H7 (cell line): ENCODE measurements at regions not wholly inside any gene's neighbourhood (a gene's known extent, or its start where the extent isn't known, plus 50 kb on each side); places are given as distances from the start of the nearest gene placed in this dataset.

Source experiments
- DNase-seq: peaks from one replicate; pipeline ENCODE4 v3.0.0; 2012
- H3K27me3 ChIP-seq: 2 replicates; pipeline ENCODE4 v1.6.0; 2011; ENCODE audit warnings: mild to moderate bottlenecking, low read length; ENCODE audit not compliant: control insufficient read depth, insufficient read depth
- H3K36me3 ChIP-seq: replicated peaks from 2 replicates; pipeline ENCODE4 v1.5.1; 2011; ENCODE audit warnings: low read length; ENCODE audit not compliant: control insufficient read depth, insufficient read depth
- H3K4me3 ChIP-seq: 2 replicates; pipeline ENCODE4 v1.5.1; 2011; ENCODE audit warnings: low read depth, mild to moderate bottlenecking, control low read depth, low read length, moderate library complexity; ENCODE audit not compliant: insufficient read depth

- Histone ChIP-seq H3K4me3 (no peak overlapping the region), H3K27me3 (no peaks in the 10 kb centered on the region), H3K36me3 (no peaks in the 10 kb centered on the region)
- no peak for DNase-seq
Observed at GRCh38 chr5:107231191-107231590, 439.5 kb downstream of the EFNA5 start.

GRCh38 chr5:107230367-107230766 is 440.4 kb downstream of the EFNA5 start:
- Histone ChIP-seq H3K36me3 (no peaks in the 10 kb centered on the region), H3K4me3 (no peak overlapping the region), H3K27me3 (no peaks in the 10 kb centered on the region)
- DNase-seq, result no peak

- Histone ChIP-seq H3K36me3 (no peaks in the 10 kb centered on the region), H3K4me3 (no peak overlapping the region), H3K27me3 (no peaks in the 10 kb centered on the region)
- DNase-seq, result no peak
Observed at GRCh38 chr5:107228226-107228625, 442.5 kb downstream of the EFNA5 start.

- Histone ChIP-seq H3K4me3 (no peak overlapping the region), H3K27me3 (no peaks in the 10 kb centered on the region), H3K36me3 (no peaks in the 10 kb centered on the region)
- DNase-seq, result no peak
Observed at GRCh38 chr5:107224272-107224671, 446.5 kb downstream of the EFNA5 start.

GRCh38 chr5:107223066-107223465 is 447.7 kb downstream of the EFNA5 start:
- DNase-seq, result no peak
- no peaks in the 10 kb centered on the region for H3K27me3 ChIP-seq
- no peak overlapping the region for H3K4me3 ChIP-seq
- H3K36me3 ChIP-seq, result no peaks in the 10 kb centered on the region

GRCh38 chr5:107219993-107220392 is 450.7 kb downstream of the EFNA5 start:
- Histone ChIP-seq H3K36me3 (no peaks in the 10 kb centered on the region), H3K27me3 (no peaks in the 10 kb centered on the region), H3K4me3 (no peak overlapping the region)
- no peak for DNase-seq

- DNase-seq, result no peak
- Histone ChIP-seq H3K4me3 (no peak overlapping the region), H3K36me3 (no peaks in the 10 kb centered on the region), H3K27me3 (no peaks in the 10 kb centered on the region)
Observed at GRCh38 chr5:107218457-107219193, 452.1 kb downstream of the EFNA5 start.

GRCh38 chr5:107217721-107218130 is 453.0 kb downstream of the EFNA5 start:
- DNase-seq, result no peak
- Histone ChIP-seq H3K27me3 (no peaks in the 10 kb centered on the region), H3K4me3 (no peak overlapping the region), H3K36me3 (no peaks in the 10 kb centered on the region)

GRCh38 chr5:107216587-107216986 is 454.1 kb downstream of the EFNA5 start:
- no peaks in the 10 kb centered on the region for H3K27me3 ChIP-seq
- no peak for DNase-seq
- no peaks in the 10 kb centered on the region for H3K36me3 ChIP-seq
- H3K4me3 ChIP-seq, result no peak overlapping the region

- Histone ChIP-seq H3K36me3 (no peaks in the 10 kb centered on the region), H3K4me3 (no peak overlapping the region), H3K27me3 (no peaks in the 10 kb centered on the region)
- DNase-seq, result no peak
Observed at GRCh38 chr5:107215611-107216010, 455.1 kb downstream of the EFNA5 start.

- no peak for DNase-seq
- H3K36me3 ChIP-seq, result no peaks in the 10 kb centered on the region
Observed at GRCh38 chr5:107213025-107213424, 457.7 kb downstream of the EFNA5 start.

GRCh38 chr5:107211630-107212029 is 459.1 kb downstream of the EFNA5 start:
- no peak for DNase-seq
- Histone ChIP-seq H3K4me3 (no peak overlapping the region), H3K36me3 (no peaks in the 10 kb centered on the region), H3K27me3 (no peaks in the 10 kb centered on the region)

More at GRCh38 chr5:107213025-107213424, 457.7 kb downstream of the EFNA5 start:
- Histone ChIP-seq H3K4me3 (no peak overlapping the region), H3K27me3 (no peaks in the 10 kb centered on the region)

- H3K36me3 ChIP-seq, result no peaks in the 10 kb centered on the region
- H3K27me3 ChIP-seq, result no peaks in the 10 kb centered on the region
- no peak overlapping the region for H3K4me3 ChIP-seq
- DNase-seq, result no peak
Observed at GRCh38 chr5:107208867-107209266, 461.9 kb downstream of the EFNA5 start.

- H3K36me3 ChIP-seq, result no peaks in the 10 kb centered on the region
Observed at GRCh38 chr5:107204413-107204812, 466.3 kb downstream of the EFNA5 start.

GRCh38 chr5:107203243-107203642 is 467.5 kb downstream of the EFNA5 start:
- Histone ChIP-seq H3K4me3 (no peak overlapping the region), H3K27me3 (no peaks in the 10 kb centered on the region), H3K36me3 (no peaks in the 10 kb centered on the region)
- no peak for DNase-seq

More at GRCh38 chr5:107204413-107204812, 466.3 kb downstream of the EFNA5 start:
- no peak for DNase-seq
- Histone ChIP-seq H3K27me3 (no peaks in the 10 kb centered on the region), H3K4me3 (no peak overlapping the region)

GRCh38 chr5:107199756-107200155 is 471.0 kb downstream of the EFNA5 start:
- no peak overlapping the region for H3K4me3 ChIP-seq
- no peak for DNase-seq
- H3K36me3 ChIP-seq, result no peaks in the 10 kb centered on the region
- H3K27me3 ChIP-seq, result no peaks in the 10 kb centered on the region
